ENCODE measurements at regions not wholly inside any gene's neighbourhood (a gene's known extent, or its start where the extent isn't known, plus 50 kb on each side); places are given as distances from the start of the nearest gene placed in this dataset.

GRCh38 chr4:13681570-13681969 is 54.0 kb upstream of the BOD1L1 start:
- TF ChIP-seq EP300 (IDR thresholded peaks at IDR 0.05): no peak
- TF ChIP-seq, protein P1, sequence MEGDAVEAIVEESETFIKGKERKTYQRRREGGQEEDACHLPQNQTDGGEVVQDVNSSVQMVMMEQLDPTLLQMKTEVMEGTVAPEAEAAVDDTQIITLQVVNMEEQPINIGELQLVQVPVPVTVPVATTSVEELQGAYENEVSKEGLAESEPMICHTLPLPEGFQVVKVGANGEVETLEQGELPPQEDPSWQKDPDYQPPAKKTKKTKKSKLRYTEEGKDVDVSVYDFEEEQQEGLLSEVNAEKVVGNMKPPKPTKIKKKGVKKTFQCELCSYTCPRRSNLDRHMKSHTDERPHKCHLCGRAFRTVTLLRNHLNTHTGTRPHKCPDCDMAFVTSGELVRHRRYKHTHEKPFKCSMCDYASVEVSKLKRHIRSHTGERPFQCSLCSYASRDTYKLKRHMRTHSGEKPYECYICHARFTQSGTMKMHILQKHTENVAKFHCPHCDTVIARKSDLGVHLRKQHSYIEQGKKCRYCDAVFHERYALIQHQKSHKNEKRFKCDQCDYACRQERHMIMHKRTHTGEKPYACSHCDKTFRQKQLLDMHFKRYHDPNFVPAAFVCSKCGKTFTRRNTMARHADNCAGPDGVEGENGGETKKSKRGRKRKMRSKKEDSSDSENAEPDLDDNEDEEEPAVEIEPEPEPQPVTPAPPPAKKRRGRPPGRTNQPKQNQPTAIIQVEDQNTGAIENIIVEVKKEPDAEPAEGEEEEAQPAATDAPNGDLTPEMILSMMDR (IDR thresholded peaks at IDR 0.05): no peak

Measured in tibial nerve (tissue), 4 donors.